GM19240 (cell line): ENCODE measurements at regions not wholly inside any gene's neighbourhood (a gene's known extent, or its start where the extent isn't known, plus 50 kb on each side); places are given as distances from the start of the nearest gene placed in this dataset.

Experiments
- DNase-seq: peaks from one replicate; pipeline ENCODE4 v3.0.0; 2011; ENCODE audit warnings: low spot score; ENCODE audit not compliant: insufficient read length

GRCh38 chr5:159453209-159453608 is 122.9 kb upstream of the IL12B start:
- DNase-seq: no peak

- DNase-seq: no peak
Measured at GRCh38 chr5:159456261-159456660, 126.0 kb upstream of the IL12B start.

- DNase-seq: peak; percentile 74
Measured at GRCh38 chr5:159456722-159457465, 126.6 kb upstream of the IL12B start.

GRCh38 chr5:159458217-159458711 is 128.0 kb upstream of the IL12B start:
- no peak for DNase-seq

- no peak for DNase-seq
Measured at GRCh38 chr5:159459132-159459627, 128.9 kb upstream of the IL12B start.

- no peak for DNase-seq
Measured at GRCh38 chr5:159459951-159460538, 129.8 kb upstream of the IL12B start.

GRCh38 chr5:159463590-159464321 is 133.5 kb upstream of the IL12B start:
- no peak for DNase-seq

- no peak for DNase-seq
Measured at GRCh38 chr5:159465604-159466003, 135.3 kb upstream of the IL12B start.

GRCh38 chr5:159467666-159468065 is 137.4 kb upstream of the IL12B start:
- no peak for DNase-seq

- no peak for DNase-seq
Measured at GRCh38 chr5:159469496-159470372, 139.4 kb upstream of the IL12B start.

- DNase-seq: no peak
Measured at GRCh38 chr5:159471904-159472303, 141.6 kb upstream of the IL12B start.

- no peak for DNase-seq
Measured at GRCh38 chr5:159475026-159475425, 144.7 kb upstream of the IL12B start.

GRCh38 chr5:159478950-159479349 is 148.7 kb upstream of the IL12B start:
- no peak for DNase-seq

- no peak for DNase-seq
Measured at GRCh38 chr5:159480849-159481248, 150.6 kb upstream of the IL12B start.

- DNase-seq: no peak
Measured at GRCh38 chr5:159481751-159482150, 151.5 kb upstream of the IL12B start.

GRCh38 chr5:159486836-159487235 is 156.5 kb upstream of the IL12B start:
- DNase-seq: no peak

- no peak for DNase-seq
Measured at GRCh38 chr5:159488516-159488915, 158.2 kb upstream of the IL12B start.

GRCh38 chr5:159489779-159490178 is 159.5 kb upstream of the IL12B start:
- DNase-seq: no peak

- no peak for DNase-seq
Measured at GRCh38 chr5:159490507-159490906, 160.2 kb upstream of the IL12B start.

- DNase-seq: no peak
Measured at GRCh38 chr5:159493696-159494095, 163.4 kb upstream of the IL12B start.

GRCh38 chr5:159496773-159497172 is 166.5 kb upstream of the IL12B start:
- DNase-seq: no peak
